Spleen (tissue), 11 donors: ENCODE measurements at regions not wholly inside any gene's neighbourhood (a gene's known extent, or its start where the extent isn't known, plus 50 kb on each side); places are given as distances from the start of the nearest gene placed in this dataset.
A peak's percentile ranks its signal among the peaks of the same experiment; 100 is the strongest.
"Not testable (repeated sequence)": the region's sequence is repeated elsewhere in the genome, so short reads cannot be mapped to it uniquely, and the experiment has no call there.

Experiments used
- DNase-seq: peaks from one replicate; pipeline ENCODE4 v3.0.0-alpha.2; 2020
- H3K27ac ChIP-seq, 8 donors: fragments of 200-600 bp; sonication (generic) in 7 of 8; 1 replicate in 4 of 8; 2 replicates in 4 of 8; pipeline versions ENCODE4 v1.5.0 to v1.8.0; 2016 to 2021; ENCODE audit warnings: inconsistent platforms in 4 of 8, mild to moderate bottlenecking in 4 of 8, moderate library complexity in 1 of 8
- H3K27me3 ChIP-seq, 7 donors: fragments of 200-600 bp; sonication (generic) in 6 of 7; replicated peaks in 1 of 7; 1 replicate in 4 of 7; 2 replicates in 3 of 7; pipeline versions ENCODE4 v1.5.0 to v1.8.0; 2016 to 2021; ENCODE audit warnings: inconsistent platforms in 3 of 7, mild to moderate bottlenecking in 1 of 7
- H3K36me3 ChIP-seq, 6 donors: fragments of 200-600 bp; sonication (generic) in 5 of 6; 1 replicate in 4 of 6; 2 replicates in 2 of 6; pipeline versions ENCODE4 v1.5.0 to v1.8.0; 2016 to 2021; ENCODE audit warnings: inconsistent platforms in 2 of 6
- H3K4me1 ChIP-seq, 6 donors: fragments of 200-600 bp; sonication (generic) in 5 of 6; 1 replicate in 3 of 6; 2 replicates in 3 of 6; pipeline versions ENCODE4 v1.5.0 to v1.8.0; 2016 to 2021; ENCODE audit warnings: inconsistent platforms in 3 of 6
- H3K4me3 ChIP-seq, 8 donors: fragments of 200-600 bp; sonication (generic) in 7 of 8; 1 replicate in 4 of 8; 2 replicates in 4 of 8; pipeline versions ENCODE4 v1.5.0 to v1.8.0; 2016 to 2021; ENCODE audit warnings: inconsistent platforms in 4 of 8, mild to moderate bottlenecking in 4 of 8, moderate library complexity in 2 of 8
- H3K9me3 ChIP-seq, 8 donors: fragments of 200-600 bp; sonication (generic) in 7 of 8; 1 replicate in 4 of 8; 2 replicates in 4 of 8; pipeline versions ENCODE4 v1.5.0 to v1.8.0; 2016 to 2021; ENCODE audit warnings: inconsistent platforms in 4 of 8
- CTCF ChIP-seq, 11 experiments: fragments of 200-600 bp in 7 of 11; fragments of 450-650 bp in 4 of 11; sonication (generic) in 4 of 11; IDR thresholded peaks in 8 of 11; conservative IDR thresholded peaks in 3 of 11; 1 replicate in 7 of 11; 2 replicates in 4 of 11; pipeline versions ENCODE4 v1.4.0 to v1.8.0; 2016 to 2021; ENCODE audit warnings: antibody characterized with exemption in 11 of 11, inconsistent platforms in 4 of 11, mild to moderate bottlenecking in 1 of 11
- POLR2A ChIP-seq, 3 donors: fragments of 450-650 bp; IDR thresholded peaks; one replicate each; pipeline ENCODE4 v1.5.1; 2017; ENCODE audit warnings: antibody characterized with exemption in 3 of 3, mild to moderate bottlenecking in 1 of 3
- POLR2AphosphoS5 ChIP-seq, 3 donors: sonication (generic); formaldehyde crosslinking; IDR thresholded peaks; one replicate each; pipeline ENCODE4 v1.5.1; 2017; ENCODE audit warnings: antibody characterized with exemption in 3 of 3
- WGBS, 5 donors: extraction: QIAGEN DNeasy Blood & Tissue Kit in 3 of 5; methylation state at CpG; one replicate each; pipeline versions ENCODE4 v1.1.5 to v1.1.7; 2013 to 2018; 5-methylcytosine and 5-hydroxymethylcytosine counted together
- intact Hi-C: fragments of 100-400 bp; cut with DNase I; formaldehyde crosslinking; loops from one replicate; pipeline ENCODE4 v1.15.0; 2023; ENCODE audit warnings: low total_unique reads
- donor health status: healthy with polysubstance abuse.
- donor health status: DM: no; HTN: no; CAD: no; lungs with moderate emphysema.
- donor health status: DM: no; HTN: no; CAD: no.
- donor health status: Bipolar disorder and iron deficiency.
- donor health status: healthy.
- donor health status: DM: no; HTN: no; CAD: no.
- donor health status: DM: yes; HTN: yes; CAD: no.

- peak; percentile 45 for DNase-seq
- WGBS, 5 donors = 68 to 86% (median 79%) methylated on average over 5 to 8 of the region's 8 CpGs
- Histone ChIP-seq H3K4me1 (no peaks in the 10 kb centered on the region), H3K9me3 (peaks cover 0 to 7% (median 0%) of the 10 kb centered on the region in 8 donors), H3K36me3 (no peaks in the 10 kb centered on the region), H3K4me3 (no peak overlapping the region), H3K27me3 (no peaks in the 10 kb centered on the region), H3K27ac (no peak overlapping the region)
- intact Hi-C loops = no loop called here
- TF ChIP-seq CTCF (IDR thresholded peaks at IDR 0.05 in 8 of 11, conservative IDR thresholded peaks at IDR 0.05 in 3 of 11) (no peak), POLR2AphosphoS5 (IDR thresholded peaks at IDR 0.05) (no peak)
These were observed 317.7 kb downstream of the LRRC70 start for GRCh38 chr5:62896121-62896893.

- Histone ChIP-seq H3K36me3 (no peaks in the 10 kb centered on the region), H3K27ac (no peak overlapping the region), H3K4me3 (no peak overlapping the region), H3K4me1 (no peaks in the 10 kb centered on the region), H3K9me3 (no peaks in the 10 kb centered on the region), H3K27me3 (no peaks in the 10 kb centered on the region)
- DNase-seq = no peak
- WGBS, 5 donors = 48 to 68% (median 55%) methylated on average over 5 of the region's 5 CpGs
- TF ChIP-seq POLR2AphosphoS5 (IDR thresholded peaks at IDR 0.05) (no peak), POLR2A (IDR thresholded peaks at IDR 0.05) (no peak), CTCF (IDR thresholded peaks at IDR 0.05 in 8 of 11, conservative IDR thresholded peaks at IDR 0.05 in 3 of 11) (no peak)
- intact Hi-C loops = no loop called here
These were observed 308.1 kb downstream of the LRRC70 start for GRCh38 chr5:62886603-62887315.

GRCh38 chr5:62837330-62837729 is 258.7 kb downstream of the LRRC70 start:
- intact Hi-C loops, H3K4me3 ChIP-seq, H3K4me1 ChIP-seq, H3K27ac ChIP-seq, H3K27me3 ChIP-seq, H3K36me3 ChIP-seq, DNase-seq: not testable (repeated sequence)
- peaks cover 0 to 42% (median 37%) of the 10 kb centered on the region in 8 donors for H3K9me3 ChIP-seq
- 57 to 75% (median 68%) methylated on average over 4 to 5 of the region's 5 CpGs for WGBS, 5 donors

GRCh38 chr5:62829604-62829986 is 251.0 kb downstream of the LRRC70 start:
- Histone ChIP-seq H3K9me3 (peaks cover 0 to 27% (median 8%) of the 10 kb centered on the region in 8 donors), H3K4me3 (no peak overlapping the region), H3K27ac (no peak overlapping the region), H3K36me3 (no peaks in the 10 kb centered on the region), H3K4me1 (no peaks in the 10 kb centered on the region), H3K27me3 (no peaks in the 10 kb centered on the region)
- DNase-seq = no peak
- intact Hi-C loops = no loop called here
- WGBS, 5 donors = 68 to 77% (median 69%) methylated on average over 2 of the region's 2 CpGs
- TF ChIP-seq CTCF (IDR thresholded peaks at IDR 0.05 in 8 of 11, conservative IDR thresholded peaks at IDR 0.05 in 3 of 11) = no peak
- TF ChIP-seq POLR2AphosphoS5 (IDR thresholded peaks at IDR 0.05) = no peak
- TF ChIP-seq POLR2A (IDR thresholded peaks at IDR 0.05) = no peak
